ENCODE measurements at regions not wholly inside any gene's neighbourhood (a gene's known extent, or its start where the extent isn't known, plus 50 kb on each side); places are given as distances from the start of the nearest gene placed in this dataset.

GRCh38 chr10:10045765-10046028 is 972.0 kb upstream of the CELF2 start:
- Mint-ChIP-seq H3K9me3 (peaks cover 0 to 4% of the 10 kb centered on the region in 2 donors), H3K4me1 (no peaks in the 10 kb centered on the region), H3K4me3 (no peak overlapping the region), H3K36me3 (no peaks in the 10 kb centered on the region), H3K27ac (no peak overlapping the region), H3K27me3 (ENCODE audit: low read depth in 2 of 2) (no peaks in the 10 kb centered on the region)
- ATAC-seq: no peak
- H3K27ac ChIP-seq (ENCODE audit: low read length): no peak overlapping the region
- DNase-seq: no peak
- 95% methylated on average over 2 of the region's 2 CpGs for WGBS (ENCODE audit: insufficient coverage)
- H3K4me1 ChIP-seq (ENCODE audit: control insufficient read depth, insufficient read depth, low read length): no peaks in the 10 kb centered on the region
- no peaks in the 10 kb centered on the region for H3K27me3 ChIP-seq (ENCODE audit: control insufficient read depth, insufficient read depth, low read length)
- no peak for TF ChIP-seq CTCF (IDR thresholded peaks at IDR 0.05)
- no peaks in the 10 kb centered on the region for H3K9me3 ChIP-seq (ENCODE audit: control insufficient read depth, insufficient read depth, low read length)
- H3K4me3 ChIP-seq (ENCODE audit: low read length): no peak overlapping the region
- intact Hi-C loops (cut with micrococcal nuclease): no loop called here
- H3K36me3 ChIP-seq (ENCODE audit: control insufficient read depth, insufficient read depth, low read length): no peaks in the 10 kb centered on the region

- H3K9me3 ChIP-seq (ENCODE audit: control insufficient read depth, insufficient read depth, low read length): no peaks in the 10 kb centered on the region
- no peak overlapping the region for H3K4me3 ChIP-seq (ENCODE audit: low read length)
- Mint-ChIP-seq H3K27me3 (ENCODE audit: low read depth in 2 of 2) (no peaks in the 10 kb centered on the region), H3K36me3 (no peaks in the 10 kb centered on the region), H3K4me3 (no peak overlapping the region), H3K9me3 (no peaks in the 10 kb centered on the region), H3K27ac (no peak overlapping the region), H3K4me1 (no peaks in the 10 kb centered on the region)
- no peaks in the 10 kb centered on the region for H3K27me3 ChIP-seq (ENCODE audit: control insufficient read depth, insufficient read depth, low read length)
- H3K36me3 ChIP-seq (ENCODE audit: control insufficient read depth, insufficient read depth, low read length): no peaks in the 10 kb centered on the region
- TF ChIP-seq CTCF (IDR thresholded peaks at IDR 0.05): no peak
- DNase-seq (no peak), ATAC-seq (no peak)
- intact Hi-C loops (cut with micrococcal nuclease): no loop called here
- H3K27ac ChIP-seq (ENCODE audit: low read length): no peak overlapping the region
- 80% methylated on average over 7 of the region's 7 CpGs for WGBS (ENCODE audit: insufficient coverage)
- no peaks in the 10 kb centered on the region for H3K4me1 ChIP-seq (ENCODE audit: control insufficient read depth, insufficient read depth, low read length)
Observed at GRCh38 chr10:10047426-10047825, 970.2 kb upstream of the CELF2 start.

- no peaks in the 10 kb centered on the region for H3K4me1 Mint-ChIP-seq
- no peaks in the 10 kb centered on the region for H3K36me3 ChIP-seq (ENCODE audit: control insufficient read depth, insufficient read depth, low read length)
- no peak overlapping the region for H3K27ac ChIP-seq (ENCODE audit: low read length)
- TF ChIP-seq CTCF (IDR thresholded peaks at IDR 0.05): no peak
- intact Hi-C loops (cut with micrococcal nuclease): no loop called here
- no peaks in the 10 kb centered on the region for H3K4me1 ChIP-seq (ENCODE audit: control insufficient read depth, insufficient read depth, low read length)
- peaks cover 0 to 3% of the 10 kb centered on the region in 2 donors for H3K9me3 Mint-ChIP-seq
- ATAC-seq: no peak
- no peaks in the 10 kb centered on the region for H3K36me3 Mint-ChIP-seq
- no peaks in the 10 kb centered on the region for H3K27me3 ChIP-seq (ENCODE audit: control insufficient read depth, insufficient read depth, low read length)
- no peaks in the 10 kb centered on the region for H3K27me3 Mint-ChIP-seq (ENCODE audit: low read depth in 2 of 2)
- WGBS (ENCODE audit: insufficient coverage): 67% methylated on average over 9 of the region's 9 CpGs
- no peak overlapping the region for H3K27ac Mint-ChIP-seq
- no peak overlapping the region for H3K4me3 ChIP-seq (ENCODE audit: low read length)
- H3K9me3 ChIP-seq (ENCODE audit: control insufficient read depth, insufficient read depth, low read length): no peaks in the 10 kb centered on the region
- H3K4me3 Mint-ChIP-seq: no peak overlapping the region
- DNase-seq: no peak
Observed at GRCh38 chr10:10053051-10053450, 964.6 kb upstream of the CELF2 start.

- Mint-ChIP-seq H3K4me3 (no peak overlapping the region), H3K4me1 (no peaks in the 10 kb centered on the region), H3K9me3 (peaks cover 0 to 3% of the 10 kb centered on the region in 2 donors), H3K36me3 (no peaks in the 10 kb centered on the region), H3K27ac (no peak overlapping the region), H3K27me3 (ENCODE audit: low read depth in 2 of 2) (no peaks in the 10 kb centered on the region)
- Histone ChIP-seq H3K27me3 (ENCODE audit: control insufficient read depth, insufficient read depth, low read length) (no peaks in the 10 kb centered on the region), H3K9me3 (ENCODE audit: control insufficient read depth, insufficient read depth, low read length) (no peaks in the 10 kb centered on the region), H3K36me3 (ENCODE audit: control insufficient read depth, insufficient read depth, low read length) (no peaks in the 10 kb centered on the region), H3K4me3 (ENCODE audit: low read length) (no peak overlapping the region), H3K27ac (ENCODE audit: low read length) (no peak overlapping the region), H3K4me1 (ENCODE audit: control insufficient read depth, insufficient read depth, low read length) (no peaks in the 10 kb centered on the region)
- no peak for ATAC-seq
- no peak for DNase-seq
- TF ChIP-seq CTCF (IDR thresholded peaks at IDR 0.05): no peak
- intact Hi-C loops (cut with micrococcal nuclease): no loop called here
- 87% methylated on average over 7 of the region's 7 CpGs for WGBS (ENCODE audit: insufficient coverage)
Observed at GRCh38 chr10:10054466-10054865, 963.2 kb upstream of the CELF2 start.
